ENCODE measurements at regions not wholly inside any gene's neighbourhood (a gene's known extent, or its start where the extent isn't known, plus 50 kb on each side); places are given as distances from the start of the nearest gene placed in this dataset.

GRCh38 chr10:36574207-36574606 is 551.2 kb upstream of the ANKRD30A start:
- Histone ChIP-seq H3K4me3 (no peak overlapping the region), H3K4me1 (no peaks in the 10 kb centered on the region), H3K9me3 (no peaks in the 10 kb centered on the region), H3K27ac (no peak overlapping the region), H3K27me3 (no peaks in the 10 kb centered on the region), H3K36me3 (no peaks in the 10 kb centered on the region)
- DNase-seq (no peak), ATAC-seq (ENCODE audit: low FRiP score in 2 of 2) (no peak)
- TF ChIP-seq POLR2AphosphoS5 (IDR thresholded peaks at IDR 0.05) (no peak), EP300 (IDR thresholded peaks at IDR 0.05) (no peak), CTCF (IDR thresholded peaks at IDR 0.05) (no peak), POLR2A (IDR thresholded peaks at IDR 0.05) (no peak)

DNA sequence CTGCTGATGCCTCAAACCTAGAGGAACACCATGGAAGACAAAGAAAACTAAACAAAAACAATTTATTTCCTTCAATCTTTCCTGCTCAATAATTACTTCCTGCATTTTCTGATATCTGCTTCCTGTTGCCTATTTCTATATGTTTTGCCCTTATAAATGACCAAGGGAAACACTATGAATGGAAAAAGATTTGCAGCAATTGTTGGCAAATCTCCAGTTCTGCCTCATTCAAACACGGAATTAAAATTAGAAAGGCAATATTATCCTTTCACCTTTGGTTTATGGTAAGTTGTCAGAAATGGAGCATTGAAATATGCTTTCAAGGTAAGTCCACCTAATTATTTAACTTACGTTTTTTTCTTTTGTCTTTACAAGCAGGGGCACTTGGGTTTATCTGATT is 552.2 kb upstream of the ANKRD30A start:
- H3K27ac ChIP-seq: no peak overlapping the region
- 30 to 40% methylated on average over 2 of the region's 2 CpGs for WGBS, 2 donors
- no peaks in the 10 kb centered on the region for H3K4me1 ChIP-seq
- no peaks in the 10 kb centered on the region for H3K9me3 ChIP-seq
- no peak overlapping the region for H3K4me3 ChIP-seq
- no peaks in the 10 kb centered on the region for H3K27me3 ChIP-seq
- TF ChIP-seq POLR2A (IDR thresholded peaks at IDR 0.05): no peak
- TF ChIP-seq EP300 (IDR thresholded peaks at IDR 0.05): no peak
- no peak for TF ChIP-seq POLR2AphosphoS5 (IDR thresholded peaks at IDR 0.05)
- H3K36me3 ChIP-seq: no peaks in the 10 kb centered on the region
- DNase-seq (no peak), ATAC-seq (ENCODE audit: low FRiP score in 2 of 2) (no peak)

DNA sequence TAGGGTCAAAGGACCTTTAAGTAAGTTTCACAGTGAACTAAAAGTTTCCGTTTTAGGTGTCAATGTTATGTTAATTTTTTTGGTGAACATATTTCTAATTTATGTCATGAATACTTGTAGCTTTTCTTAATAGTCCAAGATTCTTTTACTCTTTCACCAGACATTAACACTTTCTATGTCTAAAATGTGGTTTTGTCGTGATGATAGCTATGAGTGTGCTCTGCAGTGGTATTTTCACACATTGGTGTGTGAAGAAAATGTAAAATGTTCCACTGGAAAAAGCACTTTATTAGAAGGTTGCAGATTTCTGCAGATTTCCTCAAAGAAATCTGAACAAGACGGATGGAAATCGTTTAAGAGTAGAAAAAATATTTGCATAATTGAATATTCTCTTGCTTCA is 561.0 kb upstream of the ANKRD30A start:
- WGBS, 2 donors: 64 to 65% methylated on average over 4 of the region's 4 CpGs
- H3K4me1 ChIP-seq: no peaks in the 10 kb centered on the region
- H3K4me3 ChIP-seq: no peak overlapping the region
- H3K27ac ChIP-seq: no peak overlapping the region
- TF ChIP-seq POLR2AphosphoS5 (IDR thresholded peaks at IDR 0.05): no peak
- no peak for TF ChIP-seq CTCF (IDR thresholded peaks at IDR 0.05)
- no peak for TF ChIP-seq EP300 (IDR thresholded peaks at IDR 0.05)
- no peak for TF ChIP-seq POLR2A (IDR thresholded peaks at IDR 0.05)
- H3K9me3 ChIP-seq: no peaks in the 10 kb centered on the region
- ATAC-seq (ENCODE audit: low FRiP score in 2 of 2): no peak
- H3K27me3 ChIP-seq: no peaks in the 10 kb centered on the region
- H3K36me3 ChIP-seq: no peaks in the 10 kb centered on the region
- no peak for DNase-seq

GRCh38 chr10:36559412-36560400 is 565.7 kb upstream of the ANKRD30A start:
- DNase-seq: no peak
- TF ChIP-seq EP300 (IDR thresholded peaks at IDR 0.05) (no peak), POLR2A (IDR thresholded peaks at IDR 0.05) (no peak), POLR2AphosphoS5 (IDR thresholded peaks at IDR 0.05) (no peak), CTCF (IDR thresholded peaks at IDR 0.05) (no peak)
- no peaks in the 10 kb centered on the region for H3K36me3 ChIP-seq
- H3K4me1 ChIP-seq: no peaks in the 10 kb centered on the region
- no peaks in the 10 kb centered on the region for H3K9me3 ChIP-seq
- 48 to 51% methylated on average over 8 of the region's 8 CpGs for WGBS, 2 donors
- no peak overlapping the region for H3K27ac ChIP-seq
- no peaks in the 10 kb centered on the region for H3K27me3 ChIP-seq
- ATAC-seq (ENCODE audit: low FRiP score in 2 of 2): no peak
- no peak overlapping the region for H3K4me3 ChIP-seq

GRCh38 chr10:36556468-36556867 is 568.9 kb upstream of the ANKRD30A start:
- TF ChIP-seq EP300 (IDR thresholded peaks at IDR 0.05): no peak
- TF ChIP-seq POLR2A (IDR thresholded peaks at IDR 0.05): no peak
- TF ChIP-seq POLR2AphosphoS5 (IDR thresholded peaks at IDR 0.05): no peak
- no peak for TF ChIP-seq CTCF (IDR thresholded peaks at IDR 0.05)
- Histone ChIP-seq H3K9me3 (no peaks in the 10 kb centered on the region), H3K4me3 (no peak overlapping the region), H3K27me3 (no peaks in the 10 kb centered on the region), H3K4me1 (no peaks in the 10 kb centered on the region), H3K36me3 (no peaks in the 10 kb centered on the region), H3K27ac (no peak overlapping the region)
- no peak for DNase-seq
- 34 to 36% methylated on average over 2 of the region's 2 CpGs for WGBS, 2 donors
- no peak for ATAC-seq (ENCODE audit: low FRiP score in 2 of 2)

All from upper lobe of left lung (tissue), 6 donors.